Endothelial cell of umbilical vein (primary cell): ENCODE measurements at regions not wholly inside any gene's neighbourhood (a gene's known extent, or its start where the extent isn't known, plus 50 kb on each side); places are given as distances from the start of the nearest gene placed in this dataset.

Source experiments
- BruUV-seq: library from RNA; stranded (reverse); fragments of 400-500 nt; replicated peaks from 2 replicates; lab custom pipeline; 2021; lab: Mats Ljungman, UMichigan
- CTCF ChIA-PET: fragments of 300-600, 350-600 bp; sonication (Branson Sonifier 250); formaldehyde crosslinking; loops from one replicate; lab custom pipeline; 2021; ENCODE audit warnings: antibody characterized with exemption, inconsistent platforms; lab: Charles Lee
- POLR2A ChIA-PET: fragments of 300-600, 350-600 bp; sonication (Branson Sonifier 250); formaldehyde crosslinking; loops from one replicate; lab custom pipeline; 2021; ENCODE audit warnings: antibody characterized with exemption, inconsistent platforms; lab: Charles Lee
- DNase-seq: peaks from one replicate; pipeline ENCODE4 v3.0.0-alpha.2; 2011; ENCODE audit warnings: low read depth, low spot score
- FAIRE-seq: peaks from 2 replicates; lab custom pipeline; 2011; peaks lifted over from hg19 to GRCh38; lab: Jason Lieb, UNC
- H2AFZ ChIP-seq: 2 replicates; pipeline ENCODE4 v1.6.0; 2012; ENCODE audit warnings: low read depth, low read length, control low read depth, inconsistent platforms
- H3K27ac ChIP-seq: 2 replicates; pipeline ENCODE4 v1.5.1; 2011; ENCODE audit warnings: low read depth, mild to moderate bottlenecking, control low read depth, low read length, moderate library complexity; ENCODE audit not compliant: insufficient read depth
- H3K27me3 ChIP-seq, 2 experiments: 2 replicates each; pipeline versions ENCODE4 v1.6.0 to v1.6.1; 2011; ENCODE audit warnings: low read length in 2 of 2, mixed read lengths in 1 of 2; ENCODE audit not compliant: control insufficient read depth in 2 of 2, insufficient read depth in 2 of 2
- H3K36me3 ChIP-seq, 2 experiments: 2 replicates in 1 of 2; 3 replicates in 1 of 2; pipeline ENCODE4 v1.5.1; 2011; ENCODE audit warnings: low read length in 2 of 2, mild to moderate bottlenecking in 1 of 2, moderate library complexity in 1 of 2; ENCODE audit not compliant: control insufficient read depth in 2 of 2, insufficient read depth in 2 of 2; ENCODE audit errors: extremely low read depth in 1 of 2
- H3K4me1 ChIP-seq: 3 replicates; pipeline ENCODE4 v1.5.1; 2011; ENCODE audit warnings: mild to moderate bottlenecking, low read length; ENCODE audit not compliant: control insufficient read depth, insufficient read depth; ENCODE audit errors: extremely low read depth
- H3K4me2 ChIP-seq: 2 replicates; pipeline ENCODE4 v1.6.1; 2011; ENCODE audit warnings: low read length, control low read depth, mixed read lengths; ENCODE audit not compliant: insufficient read depth
- H3K4me3 ChIP-seq, 3 experiments: fragments of 200-600 bp in 1 of 3; sonication (generic), shearing (Covaris generic) in 1 of 3; replicated peaks in 1 of 3; 2 replicates each; pipeline ENCODE4 v1.5.1; 2011 to 2016; ENCODE audit warnings: control low read depth in 3 of 3, low read length in 3 of 3, mild to moderate bottlenecking in 2 of 3, inconsistent platforms in 1 of 3, low read depth in 1 of 3, moderate library complexity in 1 of 3; ENCODE audit not compliant: insufficient read depth in 1 of 3
- H3K79me2 ChIP-seq: 2 replicates; pipeline ENCODE4 v1.6.0; 2012; ENCODE audit warnings: low read length, inconsistent platforms; ENCODE audit not compliant: control insufficient read depth, insufficient read depth
- H3K9ac ChIP-seq: replicated peaks from 2 replicates; pipeline ENCODE3; 2011; ENCODE audit warnings: low read length, control low read depth; ENCODE audit not compliant: insufficient read depth; ENCODE audit errors: extremely low read depth
- H3K9me1 ChIP-seq: replicated peaks from 3 replicates; pipeline ENCODE4 v1.6.0; 2011; ENCODE audit warnings: mild to moderate bottlenecking, low read length; ENCODE audit not compliant: control insufficient read depth, insufficient read depth; ENCODE audit errors: extremely low read depth
- H3K9me3 ChIP-seq: replicated peaks from 2 replicates; pipeline ENCODE4 v1.5.1; 2012; ENCODE audit warnings: low read length, inconsistent platforms; ENCODE audit not compliant: control insufficient read depth, insufficient read depth
- H4K20me1 ChIP-seq: replicated peaks from 2 replicates; pipeline ENCODE3; 2011; ENCODE audit warnings: mild to moderate bottlenecking, low read length; ENCODE audit not compliant: control insufficient read depth, insufficient read depth; ENCODE audit errors: extremely low read depth
- CTCF ChIP-seq, 2 donors: IDR thresholded peaks; 1 replicate in 1 of 2; 2 replicates in 1 of 2; pipeline ENCODE4 v1.5.1; 2011; ENCODE audit warnings: low read length in 2 of 2, mild to moderate bottlenecking in 2 of 2, moderate library complexity in 2 of 2, control low read depth in 1 of 2, inconsistent platforms in 1 of 2, low read depth in 1 of 2; ENCODE audit not compliant: insufficient read depth in 1 of 2; ENCODE audit errors: extremely low read depth in 1 of 2
- EZH2 ChIP-seq: IDR thresholded peaks from 2 replicates; pipeline ENCODE4 v1.6.1; 2012; ENCODE audit warnings: borderline replicate concordance, low read depth, mild to moderate bottlenecking, moderate library complexity, low read length, inconsistent platforms; ENCODE audit not compliant: severe bottlenecking
- FOS ChIP-seq: IDR thresholded peaks from 2 replicates; pipeline ENCODE4 v1.6.1; 2011; ENCODE audit warnings: mild to moderate bottlenecking, low read length, moderate library complexity, borderline replicate concordance; ENCODE audit not compliant: insufficient read depth
- GATA2 ChIP-seq: IDR thresholded peaks from 2 replicates; pipeline ENCODE4 v1.7.0; 2011; ENCODE audit warnings: low read depth, mild to moderate bottlenecking, moderate library complexity, mixed read lengths, low read length; ENCODE audit not compliant: insufficient read length, insufficient read depth
- JUN ChIP-seq: IDR thresholded peaks from 2 replicates; pipeline ENCODE4 v1.6.1; 2011; ENCODE audit warnings: borderline replicate concordance, low read depth; ENCODE audit not compliant: insufficient read length, insufficient read depth
- MAX ChIP-seq: IDR thresholded peaks from 2 replicates; pipeline ENCODE4 v1.6.1; 2011; ENCODE audit not compliant: insufficient read depth, insufficient read length
- MYC ChIP-seq: IDR thresholded peaks from one replicate; pipeline ENCODE4 v1.6.1; 2011; ENCODE audit warnings: mild to moderate bottlenecking, low read depth, low read length
- POLR2A ChIP-seq: IDR thresholded peaks from 2 replicates; pipeline ENCODE4 v1.6.1; 2012; ENCODE audit warnings: low read depth, mild to moderate bottlenecking, control low read depth, low read length
- POLR2AphosphoS5 ChIP-seq: IDR thresholded peaks from 2 replicates; pipeline ENCODE4 v1.6.1; 2012; ENCODE audit warnings: low read depth, mild to moderate bottlenecking, control low read depth, low read length, moderate library complexity; ENCODE audit not compliant: insufficient read depth
- dilution Hi-C: fragments of 300-500 bp; cut with MboI; formaldehyde crosslinking; loops from one replicate; pipeline ENCODE4 v1.15.0; 2019; ENCODE audit warnings: low sequenced_read_pairs; ENCODE audit not compliant: extremely low pct_ligation_motif_present
- intact Hi-C: fragments of 100-400 bp; cut with micrococcal nuclease; formaldehyde crosslinking; loops from one replicate; pipeline ENCODE4 v1.10.0; 2022

GRCh38 chr4:178138491-178138890 is 696.3 kb upstream of the AGA start:
- Histone ChIP-seq H3K27me3 (no peaks in the 10 kb centered on the region), H2AFZ (no peak overlapping the region), H3K4me2 (no peak overlapping the region), H3K9me1 (no peaks in the 10 kb centered on the region), H3K4me1 (no peaks in the 10 kb centered on the region), H4K20me1 (no peaks in the 10 kb centered on the region), H3K79me2 (no peaks in the 10 kb centered on the region), H3K9me3 (peaks cover 2% of the 10 kb centered on the region), H3K36me3 (no peaks in the 10 kb centered on the region), H3K27ac (no peak overlapping the region), H3K9ac (no peak overlapping the region), H3K4me3 (no peak overlapping the region)
- FAIRE-seq (no peak), DNase-seq (no peak)
- intact Hi-C loops: no loop called here
- ChIA-PET POLR2A (no interaction called here), CTCF (no interaction called here)
- no TSS peak for BruUV-seq
- TF ChIP-seq POLR2AphosphoS5 (no peak), MYC (no peak), GATA2 (no peak), MAX (no peak), POLR2A (no peak), CTCF (IDR thresholded peaks at IDR 0.05; ENCODE audit: extremely low read depth in 1 of 2, insufficient read depth in 1 of 2, low read depth in 1 of 2, low read length in 2 of 2) (no peak), JUN (no peak), EZH2 (no peak), FOS (no peak)
- dilution Hi-C loops: no loop called here
